Cardiac muscle cell (in vitro differentiated cells and primary cell): ENCODE measurements at regions not wholly inside any gene's neighbourhood (a gene's known extent, or its start where the extent isn't known, plus 50 kb on each side); places are given as distances from the start of the nearest gene placed in this dataset.
A peak's percentile ranks its signal among the peaks of the same experiment; 100 is the strongest.

Experiments
- DNase-seq, 2 donors: peaks; one replicate each; pipeline versions ENCODE4 v3.0.0 to v3.0.0-alpha.2; 2010 to 2017; ENCODE audit warnings: low read depth in 1 of 2, low spot score in 1 of 2
- H3K27ac ChIP-seq: fragments of 200-600 bp; sonication (generic); 2 replicates; pipeline ENCODE4 v1.5.1; 2016
- H3K27me3 ChIP-seq: fragments of 200-600 bp; sonication (generic); 2 replicates; pipeline ENCODE4 v1.6.0; 2016; ENCODE audit warnings: control low read depth
- H3K36me3 ChIP-seq: fragments of 200-600 bp; sonication (generic); 2 replicates; pipeline ENCODE4 v1.5.1; 2016; ENCODE audit warnings: control low read depth
- H3K4me1 ChIP-seq: fragments of 200-600 bp; sonication (generic); 2 replicates; pipeline ENCODE4 v1.8.1; 2017; ENCODE audit warnings: low read depth, mild to moderate bottlenecking, mixed run types
- H3K4me3 ChIP-seq: fragments of 200-600 bp; sonication (generic); 2 replicates; pipeline ENCODE4 v1.5.1; 2016; ENCODE audit warnings: mild to moderate bottlenecking
- H3K9me3 ChIP-seq: fragments of 200-600 bp; sonication (generic); 2 replicates; pipeline ENCODE4 v1.5.1; 2017; ENCODE audit warnings: low read depth, mild to moderate bottlenecking, control low read depth
- CTCF ChIP-seq: IDR thresholded peaks from 2 replicates; pipeline ENCODE4 v1.5.1; 2012; ENCODE audit warnings: low read depth, mild to moderate bottlenecking, low read length

DNA sequence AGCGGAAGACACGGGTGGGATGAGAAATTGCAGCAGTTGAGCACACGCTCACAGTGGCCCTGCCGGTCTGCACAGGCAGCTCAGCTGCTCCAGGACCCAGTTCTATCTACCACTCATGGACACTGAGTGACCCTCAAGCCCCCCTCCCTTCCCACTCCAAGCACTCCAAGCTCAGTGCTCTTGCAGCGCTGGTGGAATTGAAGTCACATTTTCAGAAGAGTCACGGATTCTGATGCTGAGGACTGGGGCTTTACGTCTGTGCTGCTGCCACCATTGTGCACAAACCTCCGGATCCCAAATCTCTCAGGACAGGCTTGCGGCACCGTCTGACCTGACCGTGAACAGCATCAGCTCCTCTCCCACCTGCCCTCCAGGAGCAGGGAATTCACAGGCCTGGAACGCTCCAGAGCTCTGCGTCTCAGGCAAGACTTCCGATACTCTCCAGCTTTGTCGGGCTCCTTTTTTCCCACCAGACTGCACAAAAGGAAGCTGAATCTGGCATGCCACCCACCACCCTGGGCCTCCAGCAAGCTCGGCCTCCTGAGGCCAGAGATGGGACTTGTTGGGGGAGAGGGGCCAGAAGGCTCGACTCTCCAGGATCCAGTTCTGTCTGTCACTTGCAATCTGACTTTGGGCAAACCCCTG, 213.1 kb upstream of the RTL1 start:
- Histone ChIP-seq H3K36me3 (no peaks in the 10 kb centered on the region), H3K27me3 (no peaks in the 10 kb centered on the region), H3K9me3 (no peaks in the 10 kb centered on the region), H3K4me3 (no peak overlapping the region), H3K4me1 (peaks cover 4% of the 10 kb centered on the region), H3K27ac (no peak overlapping the region)
- TF ChIP-seq CTCF: no peak
- DNase-seq: no peak

- DNase-seq: no peak
- H3K36me3 ChIP-seq: no peaks in the 10 kb centered on the region
- no peaks in the 10 kb centered on the region for H3K9me3 ChIP-seq
- no peak for TF ChIP-seq CTCF
- H3K27ac ChIP-seq: no peak overlapping the region
- H3K4me1 ChIP-seq: no peaks in the 10 kb centered on the region
- no peak overlapping the region for H3K4me3 ChIP-seq
- H3K27me3 ChIP-seq: no peaks in the 10 kb centered on the region
These were observed 214.0 kb upstream of the RTL1 start for GRCh38 chr14:101117543-101117942.

GRCh38 chr14:101118233-101118632, 214.7 kb upstream of the RTL1 start:
- no peak for DNase-seq
- no peak for TF ChIP-seq CTCF
- no peak overlapping the region for H3K4me3 ChIP-seq
- no peaks in the 10 kb centered on the region for H3K27me3 ChIP-seq
- H3K4me1 ChIP-seq: no peaks in the 10 kb centered on the region
- no peak overlapping the region for H3K27ac ChIP-seq
- no peaks in the 10 kb centered on the region for H3K36me3 ChIP-seq
- H3K9me3 ChIP-seq: no peaks in the 10 kb centered on the region

DNA sequence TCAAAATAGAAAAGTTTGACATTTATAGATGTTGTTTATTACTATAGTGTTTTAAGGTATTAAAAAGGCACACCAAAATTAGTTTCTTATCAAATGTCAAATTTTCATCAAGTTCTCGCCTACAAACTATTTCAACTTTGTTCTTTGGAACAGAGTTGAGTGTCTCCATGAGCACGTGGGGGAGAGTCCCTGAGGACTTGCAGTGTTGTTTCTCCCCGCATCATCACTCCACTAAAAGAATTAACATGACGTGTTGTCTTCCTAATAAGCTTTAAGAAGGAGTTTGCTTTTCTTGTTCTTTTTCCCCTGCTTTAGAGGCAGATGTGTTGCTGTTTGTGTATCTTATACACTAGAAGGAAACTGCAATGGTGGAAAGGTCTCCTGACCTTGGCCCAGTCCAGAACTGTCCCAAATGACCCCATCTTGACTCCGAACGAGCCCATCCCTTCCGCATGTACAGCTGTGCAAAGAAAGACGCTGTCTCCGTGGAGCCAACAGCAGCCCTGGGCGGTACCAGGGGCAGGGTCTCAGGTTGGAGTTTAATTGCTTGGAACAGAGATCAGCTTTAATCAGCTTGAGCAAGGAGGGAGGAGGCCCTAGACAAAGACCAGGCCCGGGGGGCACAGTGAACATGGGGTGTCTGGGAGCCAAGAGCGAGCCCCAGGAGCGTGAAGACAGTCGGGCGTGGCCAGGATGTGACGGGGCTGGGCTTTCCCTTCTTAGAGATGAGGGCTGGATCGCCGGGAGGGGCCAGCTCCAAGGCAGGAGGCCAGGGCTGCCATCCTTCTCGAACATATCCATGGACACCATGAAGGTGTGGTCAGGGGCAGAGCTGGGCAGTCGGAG, 215.4 kb upstream of the RTL1 start:
- H3K4me1 ChIP-seq: no peaks in the 10 kb centered on the region
- H3K4me3 ChIP-seq: no peak overlapping the region
- no peaks in the 10 kb centered on the region for H3K9me3 ChIP-seq
- H3K27me3 ChIP-seq: no peaks in the 10 kb centered on the region
- no peak overlapping the region for H3K27ac ChIP-seq
- DNase-seq: no peak
- no peaks in the 10 kb centered on the region for H3K36me3 ChIP-seq
- TF ChIP-seq CTCF: no peak

DNA sequence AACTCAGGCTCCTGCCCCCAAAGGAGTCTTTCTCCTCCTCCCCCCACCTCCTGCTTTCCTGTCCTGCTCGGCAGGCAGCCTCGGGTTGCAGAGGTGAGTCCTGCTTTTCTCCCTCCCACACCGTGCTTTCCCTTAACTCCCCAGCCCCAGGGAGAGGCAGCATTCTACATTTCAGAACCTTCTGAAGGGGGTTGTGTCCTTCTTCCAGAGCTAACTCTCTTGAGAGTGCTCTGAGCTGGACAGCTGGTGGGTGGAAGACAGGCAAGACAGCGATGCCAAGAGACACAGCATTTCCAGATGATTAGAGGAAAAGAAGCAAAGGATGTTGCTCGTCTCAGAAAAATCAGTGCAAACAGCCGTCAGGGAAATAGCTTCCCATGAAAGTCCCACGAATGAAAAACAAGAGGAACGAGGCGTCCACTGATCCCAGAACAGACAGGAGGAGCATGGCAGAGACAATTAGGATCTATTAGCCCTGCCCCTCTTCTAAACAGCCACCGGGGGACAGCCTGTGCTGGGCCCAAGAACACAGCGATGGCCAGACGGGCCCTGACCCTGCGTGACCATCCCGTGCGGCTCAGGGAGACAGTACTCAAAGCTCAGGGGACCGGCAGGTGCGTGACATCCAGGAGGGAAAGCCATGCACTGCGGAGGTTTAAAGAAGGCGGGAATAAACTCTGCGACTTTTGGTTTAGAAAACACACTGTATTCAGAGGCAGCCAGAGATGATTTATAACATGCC, 216.5 kb upstream of the RTL1 start:
- Histone ChIP-seq H3K36me3 (no peaks in the 10 kb centered on the region), H3K9me3 (no peaks in the 10 kb centered on the region), H3K4me1 (no peaks in the 10 kb centered on the region), H3K4me3 (no peak overlapping the region), H3K27me3 (no peaks in the 10 kb centered on the region), H3K27ac (no peak overlapping the region)
- peak in 1 of 2 donors; percentile 7 for DNase-seq
- no peak for TF ChIP-seq CTCF
